GM10248 (cell line): ENCODE measurements at regions not wholly inside any gene's neighbourhood (a gene's known extent, or its start where the extent isn't known, plus 50 kb on each side); places are given as distances from the start of the nearest gene placed in this dataset.

Experiments used
- CTCF ChIA-PET: fragments of 300-600 bp; sonication (Branson Sonifier 250); formaldehyde crosslinking; extraction: SDS; loops from one replicate; lab custom pipeline; 2021; ENCODE audit warnings: antibody characterized with exemption; lab: Yijun Ruan, JAX
- POLR2A ChIA-PET: fragments of 350-650 bp; sonication (Branson Sonifier 250); formaldehyde crosslinking; extraction: SDS; loops from one replicate; lab custom pipeline; 2020; ENCODE audit warnings: antibody characterized with exemption; lab: Yijun Ruan, JAX
- DNase-seq: peaks from one replicate; pipeline ENCODE4 v3.0.0; 2012; ENCODE audit errors: extremely low spot score
- TF ChIP-seq, protein P1 (sequence below): IDR thresholded peaks from 2 replicates; pipeline ENCODE4 v1.5.1; 2012; ENCODE audit warnings: mild to moderate bottlenecking, low read depth; ENCODE audit errors: extremely low read depth, missing control alignments, control extremely low read depth

DNA sequence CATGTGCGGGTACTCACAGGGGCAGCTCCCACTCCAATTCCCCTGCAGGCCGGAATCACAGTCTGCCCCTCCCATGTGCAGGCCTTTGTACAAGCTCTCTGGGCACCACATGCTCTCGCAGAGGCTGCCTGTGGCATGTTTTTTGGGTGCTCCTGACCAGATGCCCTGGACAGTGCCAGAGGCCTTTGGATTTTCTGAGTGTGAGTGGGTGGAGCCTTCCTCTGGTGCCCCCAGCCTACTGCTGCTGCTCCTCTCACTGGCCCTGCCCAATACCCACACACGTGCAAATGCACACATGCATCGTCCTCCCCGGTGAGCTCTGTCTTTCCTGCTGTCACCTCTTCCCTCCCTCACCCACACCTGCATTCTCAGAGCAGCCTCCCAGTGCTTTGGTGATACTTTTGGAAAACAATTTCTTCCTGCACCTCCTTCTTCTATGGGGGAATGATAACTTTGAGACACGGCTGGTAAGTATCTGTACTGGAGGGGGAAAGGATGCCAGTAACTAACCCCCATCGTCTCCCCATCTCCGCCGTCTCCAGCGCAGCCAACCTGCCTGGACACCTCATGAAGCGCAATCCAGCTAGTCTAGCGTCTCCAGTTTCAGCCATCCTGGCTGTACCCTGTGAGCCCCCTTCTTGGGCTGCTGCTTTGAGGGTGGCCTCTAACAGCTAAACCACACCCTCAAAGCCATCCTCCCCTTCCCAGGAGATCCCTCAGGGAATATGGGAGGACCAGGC is 229.4 kb upstream of the TOPAZ1 start:
- POLR2A ChIA-PET: no interaction called here
- no peak for DNase-seq
- TF ChIP-seq, protein P1, sequence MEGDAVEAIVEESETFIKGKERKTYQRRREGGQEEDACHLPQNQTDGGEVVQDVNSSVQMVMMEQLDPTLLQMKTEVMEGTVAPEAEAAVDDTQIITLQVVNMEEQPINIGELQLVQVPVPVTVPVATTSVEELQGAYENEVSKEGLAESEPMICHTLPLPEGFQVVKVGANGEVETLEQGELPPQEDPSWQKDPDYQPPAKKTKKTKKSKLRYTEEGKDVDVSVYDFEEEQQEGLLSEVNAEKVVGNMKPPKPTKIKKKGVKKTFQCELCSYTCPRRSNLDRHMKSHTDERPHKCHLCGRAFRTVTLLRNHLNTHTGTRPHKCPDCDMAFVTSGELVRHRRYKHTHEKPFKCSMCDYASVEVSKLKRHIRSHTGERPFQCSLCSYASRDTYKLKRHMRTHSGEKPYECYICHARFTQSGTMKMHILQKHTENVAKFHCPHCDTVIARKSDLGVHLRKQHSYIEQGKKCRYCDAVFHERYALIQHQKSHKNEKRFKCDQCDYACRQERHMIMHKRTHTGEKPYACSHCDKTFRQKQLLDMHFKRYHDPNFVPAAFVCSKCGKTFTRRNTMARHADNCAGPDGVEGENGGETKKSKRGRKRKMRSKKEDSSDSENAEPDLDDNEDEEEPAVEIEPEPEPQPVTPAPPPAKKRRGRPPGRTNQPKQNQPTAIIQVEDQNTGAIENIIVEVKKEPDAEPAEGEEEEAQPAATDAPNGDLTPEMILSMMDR: no peak
- CTCF ChIA-PET: no interaction called here

DNA sequence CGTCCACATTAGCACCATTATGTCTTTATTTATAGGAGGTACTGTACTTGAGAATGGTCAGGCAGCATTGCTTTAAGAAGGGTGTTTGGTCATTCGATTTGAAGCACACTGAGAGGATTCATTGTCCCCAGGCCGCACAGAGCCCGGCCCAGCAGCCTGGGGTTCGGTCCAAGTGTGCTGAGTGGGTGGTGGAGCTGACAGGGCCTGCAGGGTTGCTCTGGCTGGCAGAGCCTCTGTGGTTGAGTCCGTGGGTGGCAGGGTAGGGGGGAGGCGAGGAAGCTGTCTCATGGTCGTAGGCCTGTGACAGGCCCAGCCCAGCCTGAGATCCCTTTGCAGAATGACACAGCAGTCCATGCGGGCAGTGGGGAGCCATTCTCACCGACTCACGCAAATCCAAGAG is 227.7 kb upstream of the TOPAZ1 start:
- POLR2A ChIA-PET: no interaction called here
- DNase-seq: no peak
- CTCF ChIA-PET: interaction anchor here (1.2 kb wide), 1 partner anchor 11 kb away, joined by 3 read pairs; no protein-coding TSS in a partner anchor
- TF ChIP-seq, protein P1: no peak

DNA sequence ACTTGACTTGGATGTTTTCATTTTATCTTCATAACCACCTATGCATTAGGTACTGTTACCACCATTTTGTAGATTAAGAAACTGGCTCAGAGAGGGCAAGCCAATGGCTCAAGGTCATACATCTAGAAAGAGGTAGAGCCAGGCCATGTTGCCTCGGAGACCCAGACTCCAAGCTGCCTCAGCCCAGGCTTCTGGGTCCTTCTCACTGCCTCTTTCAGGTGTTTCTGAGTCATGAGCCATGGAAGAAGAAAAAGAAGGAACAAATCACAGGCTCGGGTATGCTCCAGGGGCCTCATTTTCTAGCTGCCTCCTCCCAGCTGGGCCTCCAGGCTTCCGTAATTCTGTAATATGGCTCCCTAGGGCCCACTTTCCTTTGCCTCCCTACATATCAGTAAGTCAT is 226.5 kb upstream of the TOPAZ1 start:
- POLR2A ChIA-PET: no interaction called here
- CTCF ChIA-PET: no interaction called here
- no peak for DNase-seq
- TF ChIP-seq, protein P1: no peak

GRCh38 chr3:44016818-44017217 is 224.9 kb upstream of the TOPAZ1 start:
- CTCF ChIA-PET: no interaction called here
- POLR2A ChIA-PET: no interaction called here
- DNase-seq: no peak
- TF ChIP-seq, protein P1: no peak

DNA sequence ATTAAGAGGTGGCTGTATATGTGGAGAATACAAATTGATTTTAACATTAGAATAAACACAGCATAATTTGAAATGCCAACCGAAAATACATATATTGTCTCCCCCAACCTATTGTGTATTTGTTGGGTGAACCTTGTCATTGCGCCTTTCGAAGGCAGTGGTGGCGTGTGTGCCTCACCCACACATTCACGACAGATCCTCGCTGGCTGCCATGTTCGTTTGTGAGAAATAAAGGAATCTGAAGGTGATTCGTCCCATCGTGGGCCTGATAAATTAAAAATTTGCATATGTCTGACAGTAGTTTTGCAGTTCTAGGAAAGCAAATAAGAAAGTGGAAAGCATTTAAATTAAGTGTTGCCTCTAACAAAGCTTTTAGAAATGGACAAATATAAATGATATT is 222.8 kb upstream of the TOPAZ1 start:
- POLR2A ChIA-PET: no interaction called here
- no peak for DNase-seq
- TF ChIP-seq, protein P1: no peak
- CTCF ChIA-PET: interaction anchor here (1.2 to 3.1 kb wide), 4 partner anchors 9 to 111 kb away, joined by 3 to 11 read pairs (median 4); no protein-coding TSS in a partner anchor

- CTCF ChIA-PET: interaction anchor here (0.7 to 3.1 kb wide), 8 partner anchors 8 to 85 kb away, joined by 3 to 11 read pairs (median 4); no protein-coding TSS in a partner anchor
- POLR2A ChIA-PET: no interaction called here
- no peak for DNase-seq
- TF ChIP-seq, protein P1: no peak
Measured at GRCh38 chr3:44019736-44020135, 221.9 kb upstream of the TOPAZ1 start.

GRCh38 chr3:44020143-44020542 is 221.5 kb upstream of the TOPAZ1 start:
- no peak for DNase-seq
- CTCF ChIA-PET: interaction anchor here (0.7 to 3.1 kb wide), 8 partner anchors 8 to 85 kb away, joined by 3 to 11 read pairs (median 4); no protein-coding TSS in a partner anchor
- POLR2A ChIA-PET: no interaction called here
- TF ChIP-seq, protein P1: no peak
